ENCODE measurements at regions not wholly inside any gene's neighbourhood (a gene's known extent, or its start where the extent isn't known, plus 50 kb on each side); places are given as distances from the start of the nearest gene placed in this dataset.
A peak's percentile ranks its signal among the peaks of the same experiment; 100 is the strongest.
"Not testable (repeated sequence)": the region's sequence is repeated elsewhere in the genome, so short reads cannot be mapped to it uniquely, and the experiment has no call there.

GRCh38 chr12:124676714-124677462 lies 109.5 kb upstream of the NCOR2 start:
- no peak overlapping the region for H3K4me3 ChIP-seq (ENCODE audit: low read depth, low read length)
- no peak for TF ChIP-seq CTCF (IDR thresholded peaks at IDR 0.05; ENCODE audit: low read depth, low read length)

GRCh38 chr12:124675881-124676713 lies 108.7 kb upstream of the NCOR2 start:
- peak overlapping the region; percentile 32 for H3K4me3 ChIP-seq (ENCODE audit: low read depth, low read length)
- no peak for TF ChIP-seq CTCF (IDR thresholded peaks at IDR 0.05; ENCODE audit: low read depth, low read length)

- no peak overlapping the region for H3K4me3 ChIP-seq (ENCODE audit: low read depth, low read length)
Measured at GRCh38 chr12:124674937-124675336, 107.5 kb upstream of the NCOR2 start.

GRCh38 chr12:124673801-124674617 lies 106.6 kb upstream of the NCOR2 start:
- H3K4me3 ChIP-seq (ENCODE audit: low read depth, low read length): no peak overlapping the region
- TF ChIP-seq CTCF (IDR thresholded peaks at IDR 0.05; ENCODE audit: low read depth, low read length): no peak

More at GRCh38 chr12:124674937-124675336, 107.5 kb upstream of the NCOR2 start:
- TF ChIP-seq CTCF (IDR thresholded peaks at IDR 0.05; ENCODE audit: low read depth, low read length): no peak

- H3K4me3 ChIP-seq (ENCODE audit: low read depth, low read length): not testable (repeated sequence)
Measured at GRCh38 chr12:124669271-124669721, 101.9 kb upstream of the NCOR2 start.

GRCh38 chr12:124668602-124669001 lies 101.2 kb upstream of the NCOR2 start:
- TF ChIP-seq CTCF (IDR thresholded peaks at IDR 0.05; ENCODE audit: low read depth, low read length): no peak
- no peak overlapping the region for H3K4me3 ChIP-seq (ENCODE audit: low read depth, low read length)

GRCh38 chr12:124667506-124668326 lies 100.3 kb upstream of the NCOR2 start:
- TF ChIP-seq CTCF (IDR thresholded peaks at IDR 0.05; ENCODE audit: low read depth, low read length): no peak
- H3K4me3 ChIP-seq (ENCODE audit: low read depth, low read length): no peak overlapping the region
